ENCODE measurements at regions not wholly inside any gene's neighbourhood (a gene's known extent, or its start where the extent isn't known, plus 50 kb on each side); places are given as distances from the start of the nearest gene placed in this dataset.

GRCh38 chr20:23205211-23205610 is 119.1 kb upstream of the CD93 start:
- DNase-seq (ENCODE audit: low read depth): no peak

- no peak for DNase-seq (ENCODE audit: low read depth)
Observed at GRCh38 chr20:23203951-23204730, 118.0 kb upstream of the CD93 start.

- DNase-seq (ENCODE audit: low read depth): no peak
Observed at GRCh38 chr20:23203310-23203709, 117.2 kb upstream of the CD93 start.

GRCh38 chr20:23201658-23202057 is 115.5 kb upstream of the CD93 start:
- DNase-seq (ENCODE audit: low read depth): no peak

GRCh38 chr20:23200914-23201313 is 114.8 kb upstream of the CD93 start:
- peak; percentile 64 for DNase-seq (ENCODE audit: low read depth)

GRCh38 chr20:23200413-23200812 is 114.3 kb upstream of the CD93 start:
- no peak for DNase-seq (ENCODE audit: low read depth)

- no peak for DNase-seq (ENCODE audit: low read depth)
Observed at GRCh38 chr20:23199356-23199755, 113.2 kb upstream of the CD93 start.

- no peak for DNase-seq (ENCODE audit: low read depth)
Observed at GRCh38 chr20:23198815-23199214, 112.7 kb upstream of the CD93 start.

- DNase-seq (ENCODE audit: low read depth): no peak
Observed at GRCh38 chr20:23197836-23198235, 111.7 kb upstream of the CD93 start.

GRCh38 chr20:23195636-23196035 is 109.5 kb upstream of the CD93 start:
- DNase-seq (ENCODE audit: low read depth): no peak

GRCh38 chr20:23193801-23194384 is 107.8 kb upstream of the CD93 start:
- no peak for DNase-seq (ENCODE audit: low read depth)

GRCh38 chr20:23192469-23192868 is 106.3 kb upstream of the CD93 start:
- DNase-seq (ENCODE audit: low read depth): no peak

- DNase-seq (ENCODE audit: low read depth): no peak
Observed at GRCh38 chr20:23190557-23190956, 104.4 kb upstream of the CD93 start.

- no peak for DNase-seq (ENCODE audit: low read depth)
Observed at GRCh38 chr20:23189854-23190253, 103.7 kb upstream of the CD93 start.

GRCh38 chr20:23189341-23189740 is 103.2 kb upstream of the CD93 start:
- DNase-seq (ENCODE audit: low read depth): no peak

GRCh38 chr20:23188377-23189169 is 102.4 kb upstream of the CD93 start:
- no peak for DNase-seq (ENCODE audit: low read depth)

- DNase-seq (ENCODE audit: low read depth): no peak
Observed at GRCh38 chr20:23187751-23188150, 101.6 kb upstream of the CD93 start.

GRCh38 chr20:23186808-23187207 is 100.7 kb upstream of the CD93 start:
- DNase-seq (ENCODE audit: low read depth): no peak

GRCh38 chr20:23180451-23180921 is 94.4 kb upstream of the CD93 start:
- no peak for DNase-seq (ENCODE audit: low read depth)

- no peak for DNase-seq (ENCODE audit: low read depth)
Observed at GRCh38 chr20:23179766-23180403, 93.8 kb upstream of the CD93 start.

GRCh38 chr20:23178806-23179205 is 92.7 kb upstream of the CD93 start:
- DNase-seq (ENCODE audit: low read depth): no peak

GRCh38 chr20:23174821-23175220 is 88.7 kb upstream of the CD93 start:
- DNase-seq (ENCODE audit: low read depth): no peak
